ENCODE measurements at regions not wholly inside any gene's neighbourhood (a gene's known extent, or its start where the extent isn't known, plus 50 kb on each side); places are given as distances from the start of the nearest gene placed in this dataset.

DNA sequence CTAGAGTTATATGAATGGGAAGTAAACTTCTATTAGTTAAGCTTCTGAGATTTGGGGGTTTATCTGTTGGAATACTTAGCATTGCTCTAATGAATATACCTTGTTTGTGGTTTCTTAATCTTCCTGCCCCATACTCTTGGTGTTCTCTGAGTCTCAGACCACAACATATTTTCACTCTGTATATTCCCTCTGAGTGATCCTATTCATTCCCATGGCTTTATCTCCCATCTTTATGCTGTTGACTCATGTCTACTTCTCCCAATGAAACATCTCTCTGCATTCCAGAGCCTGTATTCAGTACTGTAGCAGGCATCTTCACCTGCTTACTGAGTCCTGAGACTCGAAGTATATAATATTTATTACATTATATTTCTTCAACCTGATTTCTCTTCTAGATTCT lies 283.7 kb upstream of the MAP3K7 start:
- DNase-seq = no peak
- Histone ChIP-seq H3K18ac (ENCODE audit: insufficient read length, low read depth, low read length) (no peak overlapping the region), H4K20me1 (ENCODE audit: control insufficient read depth, insufficient read depth, insufficient read length) (no peaks in the 10 kb centered on the region), H4K5ac (ENCODE audit: insufficient read length, low read depth, low read length) (no peak overlapping the region), H2BK20ac (ENCODE audit: low read depth, low read length, poor library complexity, severe bottlenecking) (no peak overlapping the region), H4K91ac (ENCODE audit: insufficient read length, low read depth, low read length) (no peak overlapping the region), H3K14ac (ENCODE audit: insufficient read depth, low read length) (no peak overlapping the region), H4K8ac (replicated peaks; ENCODE audit: insufficient read length, low read depth, low read length) (no peak overlapping the region), H3K4me1 (ENCODE audit: insufficient read depth, low read length) (no peaks in the 10 kb centered on the region), H3K4ac (ENCODE audit: low read depth, low read length) (no peak overlapping the region), H2BK120ac (ENCODE audit: low read depth, low read length, poor library complexity, severe bottlenecking) (no peak overlapping the region), H3K4me2 (ENCODE audit: insufficient read depth, insufficient read length, low read length) (no peak overlapping the region), H3T11ph (ENCODE audit: low read length) (no peak overlapping the region), H2BK5ac (ENCODE audit: insufficient read length, low read length) (no peak overlapping the region), H2BK15ac (ENCODE audit: low read depth, low read length) (no peak overlapping the region), H3K27me3 (ENCODE audit: insufficient read depth, low read length) (no peaks in the 10 kb centered on the region), H3K56ac (ENCODE audit: insufficient read length, low read depth, low read length) (no peak overlapping the region), H2BK12ac (ENCODE audit: insufficient read length, low read depth, low read length) (no peak overlapping the region), H3K27ac (ENCODE audit: insufficient read length, low read depth, low read length) (no peak overlapping the region), H3K23me2 (ENCODE audit: insufficient read length, low read depth, low read length, poor library complexity, severe bottlenecking) (no peaks in the 10 kb centered on the region), H2AK5ac (ENCODE audit: insufficient read length, low read length) (no peak overlapping the region), H3K23ac (ENCODE audit: insufficient read length, low read depth, low read length) (no peak overlapping the region), H3K9ac (ENCODE audit: extremely low read depth, insufficient read length, low read length) (no peak overlapping the region), H3K9me3 (ENCODE audit: control insufficient read depth, low read depth, low read length) (no peaks in the 10 kb centered on the region), H2AFZ (ENCODE audit: low read length) (no peak overlapping the region), H3K79me1 (ENCODE audit: insufficient read depth, low read depth, low read length, poor library complexity, severe bottlenecking) (no peaks in the 10 kb centered on the region), H3K79me2 (ENCODE audit: insufficient read depth, low read length) (no peaks in the 10 kb centered on the region)
- Mint-ChIP-seq H3K9me3 (no peaks in the 10 kb centered on the region), H3K4me1 (0 out of 4 replicates have a peak, but pooled peaks cover 0 to 4% of the 10 kb centered on the region in 2 experiments), H3K36me3 (ENCODE audit: insufficient read depth in 1 of 3, low read depth in 3 of 3) (no peaks in the 10 kb centered on the region), H3K27ac (no peak overlapping the region), H3K27me3 (ENCODE audit: low read depth) (no peaks in the 10 kb centered on the region), H3K4me3 (no peak overlapping the region)
- TF ChIP-seq, protein P1, sequence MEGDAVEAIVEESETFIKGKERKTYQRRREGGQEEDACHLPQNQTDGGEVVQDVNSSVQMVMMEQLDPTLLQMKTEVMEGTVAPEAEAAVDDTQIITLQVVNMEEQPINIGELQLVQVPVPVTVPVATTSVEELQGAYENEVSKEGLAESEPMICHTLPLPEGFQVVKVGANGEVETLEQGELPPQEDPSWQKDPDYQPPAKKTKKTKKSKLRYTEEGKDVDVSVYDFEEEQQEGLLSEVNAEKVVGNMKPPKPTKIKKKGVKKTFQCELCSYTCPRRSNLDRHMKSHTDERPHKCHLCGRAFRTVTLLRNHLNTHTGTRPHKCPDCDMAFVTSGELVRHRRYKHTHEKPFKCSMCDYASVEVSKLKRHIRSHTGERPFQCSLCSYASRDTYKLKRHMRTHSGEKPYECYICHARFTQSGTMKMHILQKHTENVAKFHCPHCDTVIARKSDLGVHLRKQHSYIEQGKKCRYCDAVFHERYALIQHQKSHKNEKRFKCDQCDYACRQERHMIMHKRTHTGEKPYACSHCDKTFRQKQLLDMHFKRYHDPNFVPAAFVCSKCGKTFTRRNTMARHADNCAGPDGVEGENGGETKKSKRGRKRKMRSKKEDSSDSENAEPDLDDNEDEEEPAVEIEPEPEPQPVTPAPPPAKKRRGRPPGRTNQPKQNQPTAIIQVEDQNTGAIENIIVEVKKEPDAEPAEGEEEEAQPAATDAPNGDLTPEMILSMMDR (conservative IDR thresholded peaks at IDR 0.05) = no peak
- no CpG with 5 or more reads among the region's 1 CpG for WGBS (ENCODE audit: extremely low coverage, insufficient read length, low lambda C conversion rate)

All from H9 (cell line).